ENCODE measurements at regions not wholly inside any gene's neighbourhood (a gene's known extent, or its start where the extent isn't known, plus 50 kb on each side); places are given as distances from the start of the nearest gene placed in this dataset.

DNA sequence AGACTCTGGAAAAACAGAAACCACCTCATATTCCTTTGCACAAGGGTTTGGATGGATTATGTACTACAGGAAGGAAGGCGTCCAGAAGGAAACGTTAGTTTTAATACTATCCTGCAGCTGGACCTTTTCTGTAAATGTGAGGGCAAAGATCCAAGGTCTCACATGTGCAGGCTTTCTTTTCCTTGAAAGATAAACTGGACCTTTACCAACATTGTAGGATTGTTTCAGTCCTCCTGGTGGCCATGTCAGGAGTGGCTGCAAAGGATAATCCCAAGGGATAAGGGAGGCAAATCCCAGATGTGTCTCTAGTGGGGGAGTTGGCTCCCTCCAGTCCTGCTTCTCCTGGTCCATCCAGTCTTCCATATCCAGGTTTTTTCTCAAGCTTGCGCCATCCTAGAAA is 397.5 kb downstream of the HTR1A start:
- no peak overlapping the region for H3K27ac ChIP-seq
- no peaks in the 10 kb centered on the region for H3K4me1 ChIP-seq (ENCODE audit: control insufficient read depth in 1 of 2, low read depth in 2 of 2)
- TF ChIP-seq, protein P1, sequence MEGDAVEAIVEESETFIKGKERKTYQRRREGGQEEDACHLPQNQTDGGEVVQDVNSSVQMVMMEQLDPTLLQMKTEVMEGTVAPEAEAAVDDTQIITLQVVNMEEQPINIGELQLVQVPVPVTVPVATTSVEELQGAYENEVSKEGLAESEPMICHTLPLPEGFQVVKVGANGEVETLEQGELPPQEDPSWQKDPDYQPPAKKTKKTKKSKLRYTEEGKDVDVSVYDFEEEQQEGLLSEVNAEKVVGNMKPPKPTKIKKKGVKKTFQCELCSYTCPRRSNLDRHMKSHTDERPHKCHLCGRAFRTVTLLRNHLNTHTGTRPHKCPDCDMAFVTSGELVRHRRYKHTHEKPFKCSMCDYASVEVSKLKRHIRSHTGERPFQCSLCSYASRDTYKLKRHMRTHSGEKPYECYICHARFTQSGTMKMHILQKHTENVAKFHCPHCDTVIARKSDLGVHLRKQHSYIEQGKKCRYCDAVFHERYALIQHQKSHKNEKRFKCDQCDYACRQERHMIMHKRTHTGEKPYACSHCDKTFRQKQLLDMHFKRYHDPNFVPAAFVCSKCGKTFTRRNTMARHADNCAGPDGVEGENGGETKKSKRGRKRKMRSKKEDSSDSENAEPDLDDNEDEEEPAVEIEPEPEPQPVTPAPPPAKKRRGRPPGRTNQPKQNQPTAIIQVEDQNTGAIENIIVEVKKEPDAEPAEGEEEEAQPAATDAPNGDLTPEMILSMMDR (IDR thresholded peaks at IDR 0.05): no peak
- H3K9me3 ChIP-seq: no peaks in the 10 kb centered on the region
- no peak overlapping the region for H3K4me3 ChIP-seq
- no peaks in the 10 kb centered on the region for H3K36me3 ChIP-seq
- H3K27me3 ChIP-seq (replicated peaks; ENCODE audit: insufficient read depth): no peaks in the 10 kb centered on the region
- DNase-seq (ENCODE audit: low spot score) (no peak), ATAC-seq (ENCODE audit: insufficient number of reproducible peaks, low FRiP score, low read depth) (no peak)

DNA sequence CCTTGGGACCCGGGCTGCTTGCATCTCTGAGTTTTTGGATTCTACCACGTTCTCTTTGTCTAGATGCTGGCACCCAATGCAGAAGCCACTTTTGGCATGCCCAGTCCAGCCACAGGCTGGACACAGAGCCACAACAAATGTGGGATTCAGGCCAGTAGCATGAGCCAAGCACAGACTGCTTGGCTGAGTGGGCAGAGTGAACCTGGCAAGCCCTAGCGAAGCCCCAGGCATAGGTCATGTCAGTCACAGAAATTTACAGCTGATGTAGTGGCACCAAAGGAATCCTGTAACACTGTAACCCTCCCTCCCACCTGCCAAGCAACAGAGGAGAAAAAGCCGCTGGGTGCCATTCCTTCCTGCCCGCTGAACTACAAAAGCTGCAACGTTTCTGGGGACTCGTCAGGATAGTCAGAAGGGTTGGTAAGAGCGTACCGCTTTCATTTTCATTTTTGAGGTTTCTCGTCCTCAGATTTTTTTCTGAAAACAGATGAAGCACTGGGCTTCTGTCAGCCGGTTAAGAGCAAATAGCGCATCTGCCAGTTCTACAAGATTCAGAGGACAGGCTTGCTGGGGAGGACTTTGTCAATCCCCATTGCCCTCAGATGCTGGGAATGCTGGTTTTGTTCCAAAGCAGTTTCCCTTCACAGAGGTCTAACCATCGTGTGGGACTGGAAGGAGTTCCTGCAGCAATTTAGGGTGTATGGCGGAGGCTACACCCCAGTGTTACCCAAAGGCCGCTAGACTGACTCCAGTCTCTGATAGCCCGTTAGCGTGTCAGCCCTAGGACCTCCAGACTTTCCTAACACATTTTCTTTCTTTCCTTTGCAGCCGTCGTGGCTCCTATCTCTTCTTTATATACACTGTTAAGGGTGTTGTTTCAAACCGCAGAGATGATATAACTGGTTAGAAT is 399.0 kb downstream of the HTR1A start:
- TF ChIP-seq, protein P1 (IDR thresholded peaks at IDR 0.05): no peak
- Histone ChIP-seq H3K27ac (no peak overlapping the region), H3K36me3 (no peaks in the 10 kb centered on the region), H3K4me3 (no peak overlapping the region), H3K9me3 (no peaks in the 10 kb centered on the region), H3K4me1 (ENCODE audit: control insufficient read depth in 1 of 2, low read depth in 2 of 2) (no peaks in the 10 kb centered on the region), H3K27me3 (replicated peaks; ENCODE audit: insufficient read depth) (no peaks in the 10 kb centered on the region)
- ATAC-seq (ENCODE audit: insufficient number of reproducible peaks, low FRiP score, low read depth): no peak
- DNase-seq (ENCODE audit: low spot score): no peak

DNA sequence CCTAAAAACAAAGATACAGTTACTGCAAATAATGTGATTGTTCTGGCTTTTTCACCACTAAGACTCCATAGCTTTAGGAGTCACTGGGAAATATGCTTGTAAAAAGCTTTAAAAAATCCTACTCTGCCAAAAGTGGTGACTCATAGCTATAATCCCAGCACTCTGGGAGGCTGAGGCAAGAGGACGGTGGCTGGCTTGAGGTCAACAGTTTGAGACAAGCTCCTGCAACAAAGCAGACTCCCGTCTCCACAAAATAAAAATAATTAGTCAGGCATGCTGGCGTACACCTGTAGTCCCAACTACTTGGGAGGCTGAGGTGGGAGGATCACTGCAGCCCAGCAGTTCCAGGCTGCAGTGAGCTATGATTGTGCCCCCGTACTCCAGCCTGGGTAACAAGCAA is 406.4 kb downstream of the HTR1A start:
- no peaks in the 10 kb centered on the region for H3K36me3 ChIP-seq
- H3K9me3 ChIP-seq: no peaks in the 10 kb centered on the region
- ATAC-seq (ENCODE audit: insufficient number of reproducible peaks, low FRiP score, low read depth) (no peak), DNase-seq (ENCODE audit: low spot score) (no peak)
- H3K27me3 ChIP-seq (replicated peaks; ENCODE audit: insufficient read depth): no peaks in the 10 kb centered on the region
- TF ChIP-seq, protein P1 (IDR thresholded peaks at IDR 0.05): no peak
- no peak overlapping the region for H3K27ac ChIP-seq
- H3K4me1 ChIP-seq (ENCODE audit: control insufficient read depth in 1 of 2, low read depth in 2 of 2): no peaks in the 10 kb centered on the region
- no peak overlapping the region for H3K4me3 ChIP-seq

DNA sequence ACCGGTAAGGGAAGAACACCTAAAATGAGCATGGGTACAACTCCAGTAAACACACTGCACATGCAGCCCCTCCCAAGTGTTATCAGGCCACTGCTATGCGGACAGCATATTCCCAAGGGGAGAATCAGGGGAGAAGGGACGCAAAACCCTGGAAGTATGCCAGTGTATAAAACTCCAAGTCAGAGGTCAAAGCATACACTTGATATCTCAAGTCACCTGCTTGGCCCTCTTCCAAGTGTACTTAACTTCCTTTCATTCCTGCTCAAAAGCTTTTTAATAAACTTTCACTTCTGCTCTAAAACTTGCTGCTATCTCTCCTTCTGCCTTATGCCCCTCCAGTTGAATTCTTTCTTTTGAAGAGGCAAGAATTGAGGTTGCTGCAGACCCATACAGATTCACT is 408.1 kb downstream of the HTR1A start:
- Histone ChIP-seq H3K9me3 (no peaks in the 10 kb centered on the region), H3K27me3 (replicated peaks; ENCODE audit: insufficient read depth) (no peaks in the 10 kb centered on the region), H3K4me3 (no peak overlapping the region), H3K36me3 (no peaks in the 10 kb centered on the region), H3K4me1 (ENCODE audit: control insufficient read depth in 1 of 2, low read depth in 2 of 2) (no peaks in the 10 kb centered on the region), H3K27ac (no peak overlapping the region)
- DNase-seq (ENCODE audit: low spot score) (no peak), ATAC-seq (ENCODE audit: insufficient number of reproducible peaks, low FRiP score, low read depth) (no peak)
- TF ChIP-seq, protein P1 (IDR thresholded peaks at IDR 0.05): no peak

DNA sequence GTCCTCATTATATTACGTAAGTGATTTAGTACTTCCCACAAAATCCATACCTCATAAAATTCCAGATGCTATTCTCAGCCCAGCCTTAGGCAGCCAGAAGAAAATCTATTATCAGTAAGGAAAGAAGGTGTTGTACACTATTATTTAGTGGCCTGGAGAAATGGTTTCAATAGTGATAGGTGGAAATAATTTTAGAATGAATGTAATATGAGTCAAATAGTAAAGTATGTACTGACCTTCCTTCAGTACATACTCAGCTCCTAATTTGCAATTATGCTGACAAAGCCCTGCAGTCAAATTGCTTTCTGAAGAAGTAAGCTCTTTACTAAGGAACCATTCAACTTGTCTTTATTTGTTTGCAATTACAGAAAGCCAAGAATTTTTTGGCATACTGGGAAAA is 409.2 kb downstream of the HTR1A start:
- Histone ChIP-seq H3K4me1 (ENCODE audit: control insufficient read depth in 1 of 2, low read depth in 2 of 2) (no peaks in the 10 kb centered on the region), H3K9me3 (no peaks in the 10 kb centered on the region), H3K27ac (no peak overlapping the region), H3K36me3 (no peaks in the 10 kb centered on the region), H3K27me3 (replicated peaks; ENCODE audit: insufficient read depth) (no peaks in the 10 kb centered on the region), H3K4me3 (no peak overlapping the region)
- TF ChIP-seq, protein P1 (IDR thresholded peaks at IDR 0.05): no peak
- ATAC-seq (ENCODE audit: insufficient number of reproducible peaks, low FRiP score, low read depth) (no peak), DNase-seq (ENCODE audit: low spot score) (no peak)
